ENCODE measurements at regions not wholly inside any gene's neighbourhood (a gene's known extent, or its start where the extent isn't known, plus 50 kb on each side); places are given as distances from the start of the nearest gene placed in this dataset.
"Not testable (repeated sequence)": the region's sequence is repeated elsewhere in the genome, so short reads cannot be mapped to it uniquely, and the experiment has no call there.

GRCh38 chr11:54979375-54979774 lies 272.7 kb downstream of the OR4A5 start:
- no peak for DNase-seq
- H3K9me3 ChIP-seq: peaks cover 0 to 100% (median 81%) of the 10 kb centered on the region in 12 donors

GRCh38 chr11:54985731-54986130 lies 276.2 kb upstream of the TRIM48 start:
- 82 to 96% (median 88%) methylated on average over 1 of the region's 1 CpG for WGBS, 4 donors
- ATAC-seq: no peak
- no peaks in the 10 kb centered on the region for H3K36me3 ChIP-seq
- DNase-seq: no peak
- no peak overlapping the region for H3K27ac ChIP-seq
- no peak overlapping the region for H3K4me3 ChIP-seq
- peaks cover 0 to 90% (median 49%) of the 10 kb centered on the region in 12 donors for H3K9me3 ChIP-seq
- intact Hi-C loops (cut with DNase I): no loop called here
- H3K27me3 ChIP-seq: no peaks in the 10 kb centered on the region
- H3K4me1 ChIP-seq: no peaks in the 10 kb centered on the region
- no peak for TF ChIP-seq POLR2A (IDR thresholded peaks at IDR 0.05)
- TF ChIP-seq CTCF (IDR thresholded peaks at IDR 0.05): no peak

More at GRCh38 chr11:54979375-54979774, 272.7 kb downstream of the OR4A5 start:
- TF ChIP-seq POLR2A (IDR thresholded peaks at IDR 0.05) (no peak), CTCF (IDR thresholded peaks at IDR 0.05) (no peak)
- Histone ChIP-seq H3K4me1 (no peaks in the 10 kb centered on the region), H3K36me3 (no peaks in the 10 kb centered on the region), H3K27ac (no peak overlapping the region), H3K27me3 (no peaks in the 10 kb centered on the region), H3K4me3 (no peak overlapping the region)
- intact Hi-C loops (cut with DNase I): no loop called here
- WGBS, 4 donors: 26 to 45% (median 38%) methylated on average over 2 of the region's 2 CpGs
- no peak for ATAC-seq

- intact Hi-C loops (cut with DNase I); H3K27me3 ChIP-seq; DNase-seq; H3K27ac ChIP-seq; H3K4me3 ChIP-seq; H3K36me3 ChIP-seq; ATAC-seq; H3K4me1 ChIP-seq: not testable (repeated sequence)
- H3K9me3 ChIP-seq: peaks cover 0 to 100% (median 65%) of the 10 kb centered on the region in 12 donors
- WGBS, 4 donors: 59 to 68% (median 63%) methylated on average over 2 of the region's 2 CpGs
Observed at GRCh38 chr11:55028837-55029236, 233.1 kb upstream of the TRIM48 start.

GRCh38 chr11:55054723-55055122 lies 207.2 kb upstream of the TRIM48 start:
- Histone ChIP-seq H3K27ac (no peak overlapping the region), H3K4me3 (no peak overlapping the region), H3K9me3 (peaks cover 0 to 100% (median 71%) of the 10 kb centered on the region in 12 donors), H3K36me3 (no peaks in the 10 kb centered on the region), H3K27me3 (no peaks in the 10 kb centered on the region), H3K4me1 (no peaks in the 10 kb centered on the region)
- intact Hi-C loops (cut with DNase I): no loop called here
- no peak for TF ChIP-seq POLR2A (IDR thresholded peaks at IDR 0.05)
- no peak for TF ChIP-seq CTCF (IDR thresholded peaks at IDR 0.05)
- DNase-seq: no peak
- ATAC-seq: no peak

- H3K27ac ChIP-seq; ATAC-seq; H3K4me1 ChIP-seq; intact Hi-C loops (cut with DNase I); H3K27me3 ChIP-seq; H3K4me3 ChIP-seq; H3K36me3 ChIP-seq; DNase-seq: not testable (repeated sequence)
- WGBS, 4 donors: 79 to 90% (median 81%) methylated on average over 9 of the region's 9 CpGs
- peaks cover 0 to 77% (median 35%) of the 10 kb centered on the region in 12 donors for H3K9me3 ChIP-seq
Observed at GRCh38 chr11:55084588-55084987, 177.4 kb upstream of the TRIM48 start.

Measured in heart left ventricle (tissue), 16 donors.